ENCODE measurements at regions not wholly inside any gene's neighbourhood (a gene's known extent, or its start where the extent isn't known, plus 50 kb on each side); places are given as distances from the start of the nearest gene placed in this dataset.
A peak's percentile ranks its signal among the peaks of the same experiment; 100 is the strongest.
"Not testable (repeated sequence)": the region's sequence is repeated elsewhere in the genome, so short reads cannot be mapped to it uniquely, and the experiment has no call there.

DNA sequence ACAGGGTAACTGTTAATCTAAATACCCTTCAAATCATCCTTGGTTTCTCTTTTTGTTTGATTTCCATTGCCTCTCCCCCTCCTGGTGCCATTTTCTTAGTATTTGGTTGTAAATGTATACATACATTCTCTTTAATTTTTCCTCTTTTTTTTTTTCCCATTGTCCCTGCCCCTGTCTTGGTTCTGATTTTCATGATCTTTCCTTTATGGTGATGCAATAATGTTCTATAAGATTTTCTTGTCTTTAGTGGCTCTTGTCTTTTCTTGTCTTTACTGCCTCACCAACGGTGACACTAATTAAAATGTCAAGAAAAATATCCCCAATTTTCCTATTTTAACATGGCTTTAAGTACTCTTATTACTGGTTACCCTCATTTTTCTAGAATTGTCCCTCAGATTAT is 135.9 kb upstream of the POT1 start:
- Histone ChIP-seq H3K4me3 (no peak overlapping the region), H2AFZ (no peak overlapping the region), H3K9me2 (replicated peaks; ENCODE audit: insufficient read depth) (no peaks in the 10 kb centered on the region), H3K4me2 (no peak overlapping the region), H3K27me3 (no peaks in the 10 kb centered on the region), H4K20me1 (ENCODE audit: insufficient read depth, poor library complexity, severe bottlenecking) (no peaks in the 10 kb centered on the region), H3K4me1 (ENCODE audit: insufficient read depth) (peaks cover 15% of the 10 kb centered on the region), H3K9me3 (ENCODE audit: low read depth) (no peaks in the 10 kb centered on the region), H3K36me3 (replicated peaks; ENCODE audit: insufficient read depth, low read depth) (no peaks in the 10 kb centered on the region), H3K79me2 (no peaks in the 10 kb centered on the region), H3K27ac (no peak overlapping the region)
- WGBS (ENCODE audit: low lambda C conversion rate, missing lambda C conversion rate), result 88% methylated on average over 1 of the region's 1 CpG
- DNase-seq (ENCODE audit: low spot score), result no peak
- TF ChIP-seq, protein P1, sequence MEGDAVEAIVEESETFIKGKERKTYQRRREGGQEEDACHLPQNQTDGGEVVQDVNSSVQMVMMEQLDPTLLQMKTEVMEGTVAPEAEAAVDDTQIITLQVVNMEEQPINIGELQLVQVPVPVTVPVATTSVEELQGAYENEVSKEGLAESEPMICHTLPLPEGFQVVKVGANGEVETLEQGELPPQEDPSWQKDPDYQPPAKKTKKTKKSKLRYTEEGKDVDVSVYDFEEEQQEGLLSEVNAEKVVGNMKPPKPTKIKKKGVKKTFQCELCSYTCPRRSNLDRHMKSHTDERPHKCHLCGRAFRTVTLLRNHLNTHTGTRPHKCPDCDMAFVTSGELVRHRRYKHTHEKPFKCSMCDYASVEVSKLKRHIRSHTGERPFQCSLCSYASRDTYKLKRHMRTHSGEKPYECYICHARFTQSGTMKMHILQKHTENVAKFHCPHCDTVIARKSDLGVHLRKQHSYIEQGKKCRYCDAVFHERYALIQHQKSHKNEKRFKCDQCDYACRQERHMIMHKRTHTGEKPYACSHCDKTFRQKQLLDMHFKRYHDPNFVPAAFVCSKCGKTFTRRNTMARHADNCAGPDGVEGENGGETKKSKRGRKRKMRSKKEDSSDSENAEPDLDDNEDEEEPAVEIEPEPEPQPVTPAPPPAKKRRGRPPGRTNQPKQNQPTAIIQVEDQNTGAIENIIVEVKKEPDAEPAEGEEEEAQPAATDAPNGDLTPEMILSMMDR (IDR thresholded peaks at IDR 0.05; ENCODE audit: poor library complexity), result no peak
- no peak for TF ChIP-seq EZH2phosphoT487 (IDR thresholded peaks at IDR 0.05; ENCODE audit: low read depth, severe bottlenecking, unreplicated experiment)
- no peak for TF ChIP-seq EZH2 (IDR thresholded peaks at IDR 0.05; ENCODE audit: borderline replicate concordance)

DNA sequence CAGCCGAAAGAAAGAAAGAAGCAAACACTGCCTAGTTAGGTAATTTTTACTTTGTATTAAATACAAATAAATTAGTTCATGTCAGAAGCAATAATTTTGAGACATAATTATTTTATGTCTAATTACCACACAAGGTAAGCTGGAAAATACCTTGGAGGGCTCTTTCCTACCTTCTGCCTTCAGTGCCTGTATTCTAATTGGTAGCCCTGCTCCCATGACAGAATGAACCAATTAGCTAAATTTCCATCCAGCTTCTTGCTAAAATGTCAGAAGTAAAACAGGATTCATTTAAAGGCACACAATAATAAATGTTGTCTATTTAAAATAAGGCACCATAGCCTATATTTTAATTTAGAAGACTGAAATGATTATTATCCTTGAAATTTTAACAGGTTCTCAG is 135.4 kb upstream of the POT1 start:
- no peaks in the 10 kb centered on the region for H3K9me2 ChIP-seq (replicated peaks; ENCODE audit: insufficient read depth)
- no peak overlapping the region for H3K4me2 ChIP-seq
- H2AFZ ChIP-seq, result no peak overlapping the region
- no peak overlapping the region for H3K27ac ChIP-seq
- TF ChIP-seq EZH2phosphoT487 (IDR thresholded peaks at IDR 0.05; ENCODE audit: low read depth, severe bottlenecking, unreplicated experiment) (no peak), EZH2 (IDR thresholded peaks at IDR 0.05; ENCODE audit: borderline replicate concordance) (no peak)
- TF ChIP-seq, protein P1 (IDR thresholded peaks at IDR 0.05; ENCODE audit: poor library complexity), result no peak
- H3K4me1 ChIP-seq (ENCODE audit: insufficient read depth), result peaks cover 20% of the 10 kb centered on the region
- no peak overlapping the region for H3K4me3 ChIP-seq
- 100% methylated on average over 1 of the region's 1 CpG for WGBS (ENCODE audit: low lambda C conversion rate, missing lambda C conversion rate)
- no peak for DNase-seq (ENCODE audit: low spot score)
- no peaks in the 10 kb centered on the region for H3K36me3 ChIP-seq (replicated peaks; ENCODE audit: insufficient read depth, low read depth)
- no peaks in the 10 kb centered on the region for H4K20me1 ChIP-seq (ENCODE audit: insufficient read depth, poor library complexity, severe bottlenecking)
- no peaks in the 10 kb centered on the region for H3K9me3 ChIP-seq (ENCODE audit: low read depth)
- H3K79me2 ChIP-seq, result no peaks in the 10 kb centered on the region
- H3K27me3 ChIP-seq, result no peaks in the 10 kb centered on the region

DNA sequence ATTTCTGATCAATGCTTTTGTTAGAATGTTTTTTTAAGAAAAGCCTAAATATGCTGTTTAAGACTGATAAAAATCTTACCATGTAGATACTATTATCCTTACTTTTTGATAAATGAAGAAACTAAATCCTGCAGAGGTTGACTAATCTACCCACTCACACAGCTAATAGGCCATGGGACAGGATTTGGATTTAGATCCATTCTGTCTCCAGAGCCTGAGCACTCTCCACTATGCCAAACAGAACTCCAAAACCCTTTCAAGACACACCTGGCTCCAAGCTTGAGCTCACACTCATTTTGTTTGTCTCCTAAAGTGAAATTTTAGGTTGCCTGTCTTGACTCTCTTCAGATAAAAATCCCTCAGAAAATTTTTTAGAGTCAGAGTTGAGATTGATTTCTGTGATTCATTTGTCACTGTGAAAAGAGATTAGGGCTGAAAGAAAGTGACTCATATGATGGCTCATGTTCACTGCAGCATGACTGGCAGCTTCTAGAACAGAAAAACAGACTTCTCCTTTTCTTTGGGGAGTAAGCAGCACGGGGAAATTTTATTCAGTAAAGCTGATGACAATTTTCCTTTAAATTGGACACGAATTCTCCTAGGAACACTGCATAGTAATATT is 132.3 kb upstream of the POT1 start:
- peak; percentile 14 for DNase-seq (ENCODE audit: low spot score)
- WGBS (ENCODE audit: low lambda C conversion rate, missing lambda C conversion rate), result 58% methylated on average over 2 of the region's 2 CpGs
- no peaks in the 10 kb centered on the region for H3K79me2 ChIP-seq

DNA sequence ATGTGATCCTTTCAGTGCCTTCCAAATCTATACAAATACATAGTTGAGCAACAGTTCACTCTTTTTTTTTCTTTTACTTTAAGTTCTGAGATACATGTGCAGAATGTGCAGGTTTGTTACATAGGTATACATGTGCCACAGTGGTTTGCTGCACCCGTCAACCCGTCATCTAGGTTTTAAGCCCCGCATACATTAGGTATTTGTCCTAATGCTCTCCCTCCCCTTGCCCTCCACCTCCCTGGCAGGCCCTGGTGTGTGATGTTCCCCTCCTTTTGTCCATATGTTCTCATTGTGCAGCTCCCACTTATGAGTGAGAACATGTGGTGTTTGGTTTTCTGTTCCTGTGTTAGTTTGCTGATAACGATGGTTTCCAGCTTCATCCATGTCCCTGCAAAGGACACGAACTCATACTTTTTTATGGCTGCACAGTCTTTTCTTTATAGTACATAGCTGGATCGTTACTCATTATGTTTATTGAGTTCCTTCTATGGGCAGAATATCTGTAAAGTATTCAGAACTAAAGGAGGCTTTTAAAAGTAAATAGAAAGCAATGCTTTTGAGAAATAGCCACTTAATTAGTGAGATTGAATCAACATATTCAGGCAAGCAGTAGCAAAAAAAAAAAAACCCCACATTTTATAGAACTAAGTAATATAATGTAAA is 131.6 kb upstream of the POT1 start:
- DNase-seq (ENCODE audit: low spot score), result not testable (repeated sequence)
- WGBS (ENCODE audit: low lambda C conversion rate, missing lambda C conversion rate), result 28% methylated on average over 6 of the region's 6 CpGs

More for the DNA sequence above, 132.3 kb upstream of the POT1 start:
- no peaks in the 10 kb centered on the region for H3K9me3 ChIP-seq (ENCODE audit: low read depth)
- no peaks in the 10 kb centered on the region for H4K20me1 ChIP-seq (ENCODE audit: insufficient read depth, poor library complexity, severe bottlenecking)
- H3K4me3 ChIP-seq, result no peak overlapping the region
- no peaks in the 10 kb centered on the region for H3K36me3 ChIP-seq (replicated peaks; ENCODE audit: insufficient read depth, low read depth)
- TF ChIP-seq EZH2phosphoT487 (IDR thresholded peaks at IDR 0.05; ENCODE audit: low read depth, severe bottlenecking, unreplicated experiment), result no peak
- no peak for TF ChIP-seq EZH2 (IDR thresholded peaks at IDR 0.05; ENCODE audit: borderline replicate concordance)
- TF ChIP-seq, protein P1 (IDR thresholded peaks at IDR 0.05; ENCODE audit: poor library complexity), result no peak
- no peaks in the 10 kb centered on the region for H3K27me3 ChIP-seq
- H3K27ac ChIP-seq, result peak overlapping the region; percentile 67
- H3K4me2 ChIP-seq, result peak overlapping the region; percentile 20
- H2AFZ ChIP-seq, result no peak overlapping the region
- H3K9me2 ChIP-seq (replicated peaks; ENCODE audit: insufficient read depth), result no peaks in the 10 kb centered on the region
- peaks cover 20% of the 10 kb centered on the region for H3K4me1 ChIP-seq (ENCODE audit: insufficient read depth)

More for the DNA sequence above, 131.6 kb upstream of the POT1 start:
- not testable (repeated sequence) for H3K9me3 ChIP-seq (ENCODE audit: low read depth); H3K27me3 ChIP-seq; H2AFZ ChIP-seq; H3K4me3 ChIP-seq; H3K79me2 ChIP-seq; H3K9me2 ChIP-seq (replicated peaks; ENCODE audit: insufficient read depth); H3K36me3 ChIP-seq (replicated peaks; ENCODE audit: insufficient read depth, low read depth); H4K20me1 ChIP-seq (ENCODE audit: insufficient read depth, poor library complexity, severe bottlenecking)
- H3K4me1 ChIP-seq (ENCODE audit: insufficient read depth), result peaks cover 20% of the 10 kb centered on the region
- H3K27ac ChIP-seq, result peak overlapping the region; percentile 67
- peak overlapping the region; percentile 20 for H3K4me2 ChIP-seq

Measured in hepatocyte (in vitro differentiated cells).